Large intestine (tissue), 3 donors: ENCODE measurements at regions not wholly inside any gene's neighbourhood (a gene's known extent, or its start where the extent isn't known, plus 50 kb on each side); places are given as distances from the start of the nearest gene placed in this dataset.

ENCODE experiments used
- DNase-seq, 2 donors: peaks; one replicate each; pipeline versions ENCODE4 v3.0.0 to v3.0.0-alpha.2; 2013
- H3K27ac ChIP-seq: one replicate; pipeline ENCODE4 v1.5.1; 2013; ENCODE audit warnings: low read length
- H3K27me3 ChIP-seq: 2 replicates; pipeline ENCODE4 v1.6.1; 2013; ENCODE audit warnings: low read length; ENCODE audit not compliant: control insufficient read depth, insufficient read depth
- H3K36me3 ChIP-seq: 2 replicates; pipeline ENCODE4 v1.6.1; 2013; ENCODE audit warnings: low read length; ENCODE audit not compliant: control insufficient read depth, insufficient read depth
- H3K4me1 ChIP-seq: one replicate; pipeline ENCODE4 v1.6.1; 2013; ENCODE audit warnings: low read length; ENCODE audit not compliant: control insufficient read depth, insufficient read depth
- H3K4me3 ChIP-seq: one replicate; pipeline ENCODE4 v1.5.1; 2013; ENCODE audit warnings: low read length
- H3K9me3 ChIP-seq: one replicate; pipeline ENCODE4 v1.6.1; 2013; ENCODE audit warnings: mild to moderate bottlenecking, low read depth, low read length, moderate library complexity; ENCODE audit not compliant: control insufficient read depth
- WGBS: methylation state at CpG from one replicate; pipeline ENCODE4 v1.1.5; 2013; ENCODE audit warnings: low lambda C conversion rate; ENCODE audit not compliant: insufficient coverage; 5-methylcytosine and 5-hydroxymethylcytosine counted together

- Histone ChIP-seq H3K9me3 (peaks cover 7% of the 10 kb centered on the region), H3K27me3 (no peaks in the 10 kb centered on the region), H3K36me3 (no peaks in the 10 kb centered on the region), H3K4me3 (no peak overlapping the region), H3K4me1 (no peaks in the 10 kb centered on the region), H3K27ac (no peak overlapping the region)
- DNase-seq, result no peak
- 56% methylated on average over 1 of the region's 5 CpGs for WGBS
Measured at GRCh38 chr10:107728807-107729206, 564.3 kb upstream of the SORCS1 start.

- no peak for DNase-seq
- no peak overlapping the region for H3K27ac ChIP-seq
- no peaks in the 10 kb centered on the region for H3K27me3 ChIP-seq
- no peaks in the 10 kb centered on the region for H3K4me1 ChIP-seq
- WGBS, result 0% methylated on average over 1 of the region's 2 CpGs
- no peak overlapping the region for H3K4me3 ChIP-seq
- H3K9me3 ChIP-seq, result peaks cover 7% of the 10 kb centered on the region
- H3K36me3 ChIP-seq, result no peaks in the 10 kb centered on the region
Measured at GRCh38 chr10:107727767-107728317, 563.3 kb upstream of the SORCS1 start.

- Histone ChIP-seq H3K36me3 (no peaks in the 10 kb centered on the region), H3K9me3 (no peaks in the 10 kb centered on the region), H3K27me3 (no peaks in the 10 kb centered on the region), H3K27ac (no peak overlapping the region), H3K4me3 (no peak overlapping the region), H3K4me1 (no peaks in the 10 kb centered on the region)
- DNase-seq, result no peak
- 100% methylated on average over 1 of the region's 4 CpGs for WGBS
Measured at GRCh38 chr10:107718864-107719263, 554.4 kb upstream of the SORCS1 start.

GRCh38 chr10:107717046-107717445 is 552.5 kb upstream of the SORCS1 start:
- DNase-seq, result no peak
- no peak overlapping the region for H3K4me3 ChIP-seq
- no peaks in the 10 kb centered on the region for H3K9me3 ChIP-seq
- H3K36me3 ChIP-seq, result no peaks in the 10 kb centered on the region
- no peak overlapping the region for H3K27ac ChIP-seq
- 95% methylated on average over 2 of the region's 2 CpGs for WGBS
- no peaks in the 10 kb centered on the region for H3K27me3 ChIP-seq
- H3K4me1 ChIP-seq, result no peaks in the 10 kb centered on the region

- Histone ChIP-seq H3K4me3 (no peak overlapping the region), H3K9me3 (no peaks in the 10 kb centered on the region), H3K4me1 (no peaks in the 10 kb centered on the region), H3K27ac (no peak overlapping the region), H3K27me3 (no peaks in the 10 kb centered on the region), H3K36me3 (no peaks in the 10 kb centered on the region)
- WGBS, result 95% methylated on average over 3 of the region's 3 CpGs
- DNase-seq, result no peak
Measured at GRCh38 chr10:107715565-107715964, 551.1 kb upstream of the SORCS1 start.

- Histone ChIP-seq H3K27ac (no peak overlapping the region), H3K4me3 (no peak overlapping the region), H3K36me3 (no peaks in the 10 kb centered on the region), H3K27me3 (no peaks in the 10 kb centered on the region), H3K4me1 (no peaks in the 10 kb centered on the region), H3K9me3 (no peaks in the 10 kb centered on the region)
- WGBS, result 100% methylated on average over 1 of the region's 1 CpG
- DNase-seq, result no peak
Measured at GRCh38 chr10:107708981-107709380, 544.5 kb upstream of the SORCS1 start.

- WGBS, result 100% methylated on average over 1 of the region's 1 CpG
- Histone ChIP-seq H3K4me1 (no peaks in the 10 kb centered on the region), H3K4me3 (no peak overlapping the region), H3K36me3 (no peaks in the 10 kb centered on the region), H3K9me3 (no peaks in the 10 kb centered on the region), H3K27ac (no peak overlapping the region), H3K27me3 (no peaks in the 10 kb centered on the region)
- DNase-seq, result no peak
Measured at GRCh38 chr10:107706096-107706725, 541.7 kb upstream of the SORCS1 start.

GRCh38 chr10:107701943-107702342 is 537.4 kb upstream of the SORCS1 start:
- no peak for DNase-seq
- Histone ChIP-seq H3K36me3 (no peaks in the 10 kb centered on the region), H3K27me3 (no peaks in the 10 kb centered on the region), H3K27ac (no peak overlapping the region), H3K4me3 (no peak overlapping the region), H3K4me1 (no peaks in the 10 kb centered on the region), H3K9me3 (no peaks in the 10 kb centered on the region)

GRCh38 chr10:107692072-107692471 is 527.6 kb upstream of the SORCS1 start:
- no peak for DNase-seq
- H3K27me3 ChIP-seq, result no peaks in the 10 kb centered on the region
- no peaks in the 10 kb centered on the region for H3K36me3 ChIP-seq
- no peak overlapping the region for H3K27ac ChIP-seq
- 86% methylated on average over 1 of the region's 1 CpG for WGBS
- H3K4me3 ChIP-seq, result no peak overlapping the region
- no peaks in the 10 kb centered on the region for H3K9me3 ChIP-seq
- H3K4me1 ChIP-seq, result no peaks in the 10 kb centered on the region

- DNase-seq, result no peak
- Histone ChIP-seq H3K36me3 (no peaks in the 10 kb centered on the region), H3K4me3 (no peak overlapping the region), H3K9me3 (no peaks in the 10 kb centered on the region), H3K27ac (no peak overlapping the region), H3K4me1 (no peaks in the 10 kb centered on the region), H3K27me3 (no peaks in the 10 kb centered on the region)
- WGBS, result no CpG with 5 or more reads among the region's 2 CpGs
Measured at GRCh38 chr10:107689323-107689722, 524.8 kb upstream of the SORCS1 start.

- no peak overlapping the region for H3K27ac ChIP-seq
- no peaks in the 10 kb centered on the region for H3K36me3 ChIP-seq
- DNase-seq, result no peak
- no peaks in the 10 kb centered on the region for H3K4me1 ChIP-seq
- no peaks in the 10 kb centered on the region for H3K27me3 ChIP-seq
- H3K9me3 ChIP-seq, result no peaks in the 10 kb centered on the region
- 79% methylated on average over 2 of the region's 2 CpGs for WGBS
- no peak overlapping the region for H3K4me3 ChIP-seq
Measured at GRCh38 chr10:107687701-107688100, 523.2 kb upstream of the SORCS1 start.
